ENCODE measurements at regions not wholly inside any gene's neighbourhood (a gene's known extent, or its start where the extent isn't known, plus 50 kb on each side); places are given as distances from the start of the nearest gene placed in this dataset.

DNA sequence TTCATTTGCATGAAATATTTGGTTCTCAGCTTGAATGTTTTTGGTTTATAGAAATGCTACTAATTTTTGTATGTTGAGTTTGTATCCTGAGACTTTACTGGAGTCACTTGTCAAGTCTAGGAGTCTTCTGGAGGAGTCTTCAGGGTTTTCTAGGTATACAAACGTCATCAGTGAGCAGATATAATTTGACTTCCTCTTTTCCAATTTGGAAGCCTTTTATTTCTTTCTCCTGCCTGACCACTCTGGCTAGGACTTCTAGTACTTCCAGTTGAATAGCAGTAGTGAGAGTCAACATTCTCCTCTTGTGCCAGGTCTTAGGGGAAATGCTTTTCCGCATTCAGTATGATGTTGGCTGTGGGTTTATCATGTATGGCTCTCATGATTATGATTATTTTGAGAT lies 55.4 kb upstream of the THUMPD2 start:
- Histone ChIP-seq H4K20me1 (replicated peaks in 1 of 2; ENCODE audit: control insufficient read depth in 1 of 2, insufficient read depth in 2 of 2, low read length in 2 of 2) (no peaks in the 10 kb centered on the region), H3K4me1 (replicated peaks in 1 of 4; ENCODE audit: control insufficient read depth in 3 of 4, insufficient read depth in 4 of 4, low read length in 3 of 4) (peaks cover 0 to 2% (median 0%) of the 10 kb centered on the region in 4 experiments; a peak in 3 of 7 replicates), H3K4me3 (ENCODE audit: extremely low read depth in 1 of 4, insufficient read depth in 2 of 4, low read depth in 3 of 4, low read length in 4 of 4) (no peak overlapping the region), H3K9me3 (ENCODE audit: insufficient read depth in 2 of 2, low read depth in 1 of 2, low read length in 1 of 2) (no peaks in the 10 kb centered on the region), H3K27ac (ENCODE audit: low read depth, low read length) (no peak overlapping the region), H3K4me2 (ENCODE audit: insufficient read depth in 1 of 2, low read depth in 2 of 2, low read length in 2 of 2) (no peak overlapping the region), H2BK5ac (ENCODE audit: low read depth, low read length) (no peak overlapping the region), H4K91ac (replicated peaks; ENCODE audit: insufficient read length, low read length) (no peak overlapping the region), H2BK20ac (ENCODE audit: low read length) (no peak overlapping the region), H3K56ac (replicated peaks; ENCODE audit: insufficient read length, low read depth, low read length) (no peak overlapping the region), H3K23me2 (ENCODE audit: low read depth, low read length) (no peaks in the 10 kb centered on the region), H3K4ac (replicated peaks; ENCODE audit: insufficient read length, low read depth, low read length) (no peak overlapping the region), H2BK15ac (ENCODE audit: low read length) (no peak overlapping the region), H3K9ac (replicated peaks in 1 of 4; ENCODE audit: extremely low read depth in 1 of 4, low read depth in 3 of 4, low read length in 3 of 4) (no peak overlapping the region), H3K79me1 (ENCODE audit: low read depth, low read length) (no peaks in the 10 kb centered on the region), H4K5ac (ENCODE audit: insufficient read length, low read depth, low read length) (no peak overlapping the region), H3K23ac (ENCODE audit: insufficient read length) (no peak overlapping the region), H3K27me3 (replicated peaks in 1 of 4; ENCODE audit: control insufficient read depth in 3 of 4, extremely low read depth in 1 of 4, insufficient read depth in 3 of 4, low read length in 3 of 4) (no peaks in the 10 kb centered on the region), H3K18ac (ENCODE audit: extremely low read depth, low read length) (no peak overlapping the region), H3K79me2 (ENCODE audit: control insufficient read depth in 1 of 2, insufficient read depth in 2 of 2, low read length in 2 of 2) (no peaks in the 10 kb centered on the region), H2AK5ac (ENCODE audit: low read depth, low read length) (no peak overlapping the region), H3K14ac (ENCODE audit: insufficient read length) (no peak overlapping the region), H4K8ac (ENCODE audit: extremely low read depth, insufficient read depth, low read length) (no peak overlapping the region), H3K36me3 (ENCODE audit: control insufficient read depth in 2 of 4, insufficient read depth in 4 of 4, low read length in 3 of 4) (no peaks in the 10 kb centered on the region), H2BK120ac (replicated peaks; ENCODE audit: low read depth, low read length) (no peak overlapping the region), H2AFZ (ENCODE audit: low read length) (no peak overlapping the region), H2BK12ac (ENCODE audit: low read depth, low read length) (no peak overlapping the region)
- DNase-seq (ENCODE audit: low read depth in 1 of 2, low spot score in 2 of 2) (no peak), FAIRE-seq (no peak)
- ChIA-PET CTCF (ENCODE audit: partially characterized antibody) (no interaction called here), POLR2A (ENCODE audit: partially characterized antibody) (no interaction called here)
- TF ChIP-seq SP1 (IDR thresholded peaks at IDR 0.05; ENCODE audit: low read depth, low read length) (no peak), SIX5 (IDR thresholded peaks at IDR 0.05; ENCODE audit: low read depth, low read length) (no peak), EZH2 (IDR thresholded peaks at IDR 0.05; ENCODE audit: low read depth, low read length, severe bottlenecking) (no peak), SIN3A (conservative IDR thresholded peaks at IDR 0.05 in 1 of 2, IDR thresholded peaks at IDR 0.05 in 1 of 2; ENCODE audit: low read depth in 1 of 2, low read length in 2 of 2) (no peak), KDM1A (IDR thresholded peaks at IDR 0.05; ENCODE audit: borderline replicate concordance, low read length) (no peak), RXRA (IDR thresholded peaks at IDR 0.05; ENCODE audit: insufficient read depth, low read depth, low read length) (no peak), NANOG (IDR thresholded peaks at IDR 0.05; ENCODE audit: insufficient read depth, low read depth, low read length, poor library complexity, severe bottlenecking) (no peak), CTBP2 (IDR thresholded peaks at IDR 0.05; ENCODE audit: borderline replicate concordance, insufficient read depth, insufficient read length, low read length) (no peak), TAF7 (optimal IDR thresholded peaks at IDR 0.05; ENCODE audit: borderline replicate concordance, low read depth, low read length) (no peak), CBX8 (IDR thresholded peaks at IDR 0.05; ENCODE audit: borderline replicate concordance, low read depth, low read length) (no peak), CREB1 (IDR thresholded peaks at IDR 0.05) (no peak), POLR2A (IDR thresholded peaks at IDR 0.05; ENCODE audit: control extremely low read depth in 1 of 2, low read depth in 2 of 2, low read length in 2 of 2) (no peak)
- WGBS, 2 experiments (ENCODE audit: extremely low coverage in 1 of 2, insufficient coverage in 1 of 2, insufficient read length in 1 of 2, insufficient replicate concordance in 2 of 2, low coverage in 1 of 2, low lambda C conversion rate in 2 of 2, missing lambda C conversion rate in 1 of 2) = 95% methylated on average over 2 of the region's 2 CpGs; no CpG with 5 or more reads in 1 of the 2 experiments

Data from H1 (cell line).